ENCODE measurements at regions not wholly inside any gene's neighbourhood (a gene's known extent, or its start where the extent isn't known, plus 50 kb on each side); places are given as distances from the start of the nearest gene placed in this dataset.

DNA sequence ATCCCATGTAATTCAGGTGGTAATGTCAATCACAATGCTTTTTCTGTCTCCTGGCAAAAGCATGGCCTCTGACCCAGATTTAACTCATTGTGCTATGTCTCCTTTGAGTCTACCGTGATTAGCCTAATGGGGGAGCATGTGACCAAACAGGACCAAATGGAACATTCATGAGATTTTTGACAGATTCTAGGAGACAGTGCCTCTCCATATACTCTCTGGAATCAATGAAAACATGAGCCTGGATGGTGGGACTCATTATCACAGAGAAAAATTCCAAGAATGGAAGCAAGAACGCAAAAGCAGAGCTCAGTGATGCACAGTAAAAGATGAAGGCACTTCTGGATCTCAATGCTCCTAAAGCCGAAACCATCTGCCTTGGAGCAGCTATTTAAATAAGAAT lies 307.9 kb upstream of the MON1B start:
- TF ChIP-seq SUZ12 (IDR thresholded peaks at IDR 0.05; ENCODE audit: extremely low read depth, insufficient read depth, insufficient read length), result no peak
- TF ChIP-seq YY1 (IDR thresholded peaks at IDR 0.05; ENCODE audit: insufficient read depth, insufficient read length), result no peak
- TF ChIP-seq ZNF274 (IDR thresholded peaks at IDR 0.05; ENCODE audit: low read depth, low read length), result no peak
